CD4-positive, alpha-beta T cell (primary cell): ENCODE measurements at regions not wholly inside any gene's neighbourhood (a gene's known extent, or its start where the extent isn't known, plus 50 kb on each side); places are given as distances from the start of the nearest gene placed in this dataset.

Experiments
- ATAC-seq: fragments of 200-7000 bp; cut with Tn5 transposase; one replicate; pipeline ENCODE4 v1.10.0; 2022; ENCODE audit warnings: mild to moderate bottlenecking; ENCODE audit not compliant: poor library complexity
- CTCF ChIA-PET: fragments of 350-600 bp; sonication (Branson Sonifier 250); formaldehyde crosslinking; loops from one replicate; lab custom pipeline; 2021; ENCODE audit warnings: antibody characterized with exemption, inconsistent platforms; lab: Charles Lee
- POLR2A ChIA-PET: fragments of 350-600 bp; sonication (Branson Sonifier 250); formaldehyde crosslinking; loops from one replicate; lab custom pipeline; 2021; ENCODE audit warnings: antibody characterized with exemption, inconsistent platforms; lab: Charles Lee
- DNase-seq, 14 experiments: peaks; one replicate each; pipeline ENCODE4 v3.0.0-alpha.2; 2013 to 2020; ENCODE audit warnings: mixed read lengths in 2 of 14
- H3K27ac ChIP-seq, 2 donors: one replicate each; pipeline versions ENCODE4 v1.5.1 to v1.7.0; 2013; ENCODE audit warnings: low read length in 2 of 2, low read depth in 1 of 2, mild to moderate bottlenecking in 1 of 2
- H3K27me3 ChIP-seq, 2 experiments: 1 replicate in 1 of 2; 2 replicates in 1 of 2; pipeline versions ENCODE4 v1.6.1 to v1.7.0; 2013; ENCODE audit warnings: low read length in 2 of 2, control low read depth in 1 of 2, mild to moderate bottlenecking in 1 of 2, moderate library complexity in 1 of 2; ENCODE audit not compliant: insufficient read depth in 2 of 2, control insufficient read depth in 1 of 2
- H3K36me3 ChIP-seq: one replicate; pipeline ENCODE4 v1.6.1; 2013; ENCODE audit warnings: low read length, control low read depth; ENCODE audit not compliant: insufficient read depth
- H3K4me1 ChIP-seq: one replicate; pipeline ENCODE4 v1.6.1; 2013; ENCODE audit warnings: low read length, control low read depth; ENCODE audit not compliant: insufficient read depth
- H3K4me3 ChIP-seq: one replicate; pipeline ENCODE4 v1.5.1; 2013; ENCODE audit warnings: mild to moderate bottlenecking, low read length, moderate library complexity
- H3K9me3 ChIP-seq, 2 experiments: 1 replicate in 1 of 2; 2 replicates in 1 of 2; pipeline versions ENCODE4 v1.6.1 to v1.7.0; 2013; ENCODE audit warnings: low read length in 2 of 2, mild to moderate bottlenecking in 2 of 2, control low read depth in 1 of 2, moderate library complexity in 1 of 2; ENCODE audit not compliant: control insufficient read depth in 1 of 2, insufficient read depth in 1 of 2
- H3K27ac Mint-ChIP-seq: one replicate; pipeline ENCODE4 v1.8.0; 2020; ENCODE audit warnings: mixed read lengths
- H3K27me3 Mint-ChIP-seq: one replicate; pipeline ENCODE4 v1.8.0; 2021; ENCODE audit warnings: mixed read lengths
- H3K36me3 Mint-ChIP-seq: one replicate; pipeline ENCODE4 v1.8.0; 2021; ENCODE audit warnings: low read depth, mixed read lengths
- H3K4me1 Mint-ChIP-seq: one replicate; pipeline ENCODE4 v1.8.0; 2021; ENCODE audit warnings: low read depth, mixed read lengths
- H3K4me3 Mint-ChIP-seq: one replicate; pipeline ENCODE4 v1.8.0; 2020; ENCODE audit warnings: mild to moderate bottlenecking, mixed read lengths
- H3K9me3 Mint-ChIP-seq: one replicate; pipeline ENCODE4 v1.8.0; 2020; ENCODE audit warnings: mixed read lengths
- intact Hi-C, 2 experiments: fragments of 100-400 bp; cut with DNase I in 1 of 2; cut with micrococcal nuclease in 1 of 2; formaldehyde crosslinking; loops; one replicate each; pipeline versions ENCODE4 v1.15.1 to v1.9.0; 2023 to 2025; cut with DNase I, micrococcal nuclease
- TF ChIP-seq, protein P1 (sequence below): fragments of 200-600 bp; IDR thresholded peaks from one replicate; pipeline ENCODE4 v1.8.0; 2022; ENCODE audit warnings: antibody characterized with exemption, mild to moderate bottlenecking

DNA sequence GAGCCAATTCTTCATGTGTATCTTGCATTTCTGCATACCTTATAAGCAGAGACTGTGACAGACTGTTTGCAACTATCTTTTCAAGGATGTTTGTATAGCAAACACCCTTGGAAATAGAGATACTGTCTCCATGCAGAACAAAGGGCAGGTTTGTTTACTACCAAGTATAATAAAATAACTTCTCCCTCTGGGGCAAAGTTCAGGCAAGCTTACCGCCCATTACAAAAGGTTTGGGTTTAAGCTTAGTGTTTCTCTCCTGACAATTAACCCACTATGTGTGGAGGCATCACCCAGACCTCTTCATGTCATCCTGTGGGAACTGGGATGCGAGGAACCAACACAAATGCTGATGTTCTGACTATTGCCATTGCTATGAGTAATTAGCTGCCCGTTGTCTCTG lies 479.1 kb upstream of the ZMIZ1 start:
- Histone ChIP-seq H3K9me3 (no peaks in the 10 kb centered on the region), H3K4me1 (no peaks in the 10 kb centered on the region), H3K27me3 (no peaks in the 10 kb centered on the region), H3K4me3 (no peak overlapping the region), H3K36me3 (no peaks in the 10 kb centered on the region), H3K27ac (no peak overlapping the region)
- no peak for DNase-seq
- no peak overlapping the region for H3K4me3 Mint-ChIP-seq
- H3K9me3 Mint-ChIP-seq, result no peaks in the 10 kb centered on the region
- no peaks in the 10 kb centered on the region for H3K4me1 Mint-ChIP-seq
- CTCF ChIA-PET, result no interaction called here
- no peak overlapping the region for H3K27ac Mint-ChIP-seq
- no peak for ATAC-seq
- POLR2A ChIA-PET, result no interaction called here
- H3K27me3 Mint-ChIP-seq, result no peaks in the 10 kb centered on the region
- TF ChIP-seq, protein P1, sequence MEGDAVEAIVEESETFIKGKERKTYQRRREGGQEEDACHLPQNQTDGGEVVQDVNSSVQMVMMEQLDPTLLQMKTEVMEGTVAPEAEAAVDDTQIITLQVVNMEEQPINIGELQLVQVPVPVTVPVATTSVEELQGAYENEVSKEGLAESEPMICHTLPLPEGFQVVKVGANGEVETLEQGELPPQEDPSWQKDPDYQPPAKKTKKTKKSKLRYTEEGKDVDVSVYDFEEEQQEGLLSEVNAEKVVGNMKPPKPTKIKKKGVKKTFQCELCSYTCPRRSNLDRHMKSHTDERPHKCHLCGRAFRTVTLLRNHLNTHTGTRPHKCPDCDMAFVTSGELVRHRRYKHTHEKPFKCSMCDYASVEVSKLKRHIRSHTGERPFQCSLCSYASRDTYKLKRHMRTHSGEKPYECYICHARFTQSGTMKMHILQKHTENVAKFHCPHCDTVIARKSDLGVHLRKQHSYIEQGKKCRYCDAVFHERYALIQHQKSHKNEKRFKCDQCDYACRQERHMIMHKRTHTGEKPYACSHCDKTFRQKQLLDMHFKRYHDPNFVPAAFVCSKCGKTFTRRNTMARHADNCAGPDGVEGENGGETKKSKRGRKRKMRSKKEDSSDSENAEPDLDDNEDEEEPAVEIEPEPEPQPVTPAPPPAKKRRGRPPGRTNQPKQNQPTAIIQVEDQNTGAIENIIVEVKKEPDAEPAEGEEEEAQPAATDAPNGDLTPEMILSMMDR, result no peak
- intact Hi-C loops, result no loop called here
- no peaks in the 10 kb centered on the region for H3K36me3 Mint-ChIP-seq

- H3K4me1 Mint-ChIP-seq, result no peaks in the 10 kb centered on the region
- H3K27me3 Mint-ChIP-seq, result no peaks in the 10 kb centered on the region
- ATAC-seq (no peak), DNase-seq (no peak)
- H3K4me3 Mint-ChIP-seq, result no peak overlapping the region
- Histone ChIP-seq H3K9me3 (no peaks in the 10 kb centered on the region), H3K27ac (no peak overlapping the region), H3K27me3 (peaks cover 0 to 5% of the 10 kb centered on the region in 2 experiments), H3K4me1 (no peaks in the 10 kb centered on the region), H3K4me3 (no peak overlapping the region), H3K36me3 (no peaks in the 10 kb centered on the region)
- no peaks in the 10 kb centered on the region for H3K36me3 Mint-ChIP-seq
- no peak overlapping the region for H3K27ac Mint-ChIP-seq
- intact Hi-C loops, result no loop called here
- H3K9me3 Mint-ChIP-seq, result no peaks in the 10 kb centered on the region
- POLR2A ChIA-PET, result no interaction called here
- TF ChIP-seq, protein P1, result no peak
- CTCF ChIA-PET, result no interaction called here
Measured at GRCh38 chr10:78591066-78591465, 477.7 kb upstream of the ZMIZ1 start.

DNA sequence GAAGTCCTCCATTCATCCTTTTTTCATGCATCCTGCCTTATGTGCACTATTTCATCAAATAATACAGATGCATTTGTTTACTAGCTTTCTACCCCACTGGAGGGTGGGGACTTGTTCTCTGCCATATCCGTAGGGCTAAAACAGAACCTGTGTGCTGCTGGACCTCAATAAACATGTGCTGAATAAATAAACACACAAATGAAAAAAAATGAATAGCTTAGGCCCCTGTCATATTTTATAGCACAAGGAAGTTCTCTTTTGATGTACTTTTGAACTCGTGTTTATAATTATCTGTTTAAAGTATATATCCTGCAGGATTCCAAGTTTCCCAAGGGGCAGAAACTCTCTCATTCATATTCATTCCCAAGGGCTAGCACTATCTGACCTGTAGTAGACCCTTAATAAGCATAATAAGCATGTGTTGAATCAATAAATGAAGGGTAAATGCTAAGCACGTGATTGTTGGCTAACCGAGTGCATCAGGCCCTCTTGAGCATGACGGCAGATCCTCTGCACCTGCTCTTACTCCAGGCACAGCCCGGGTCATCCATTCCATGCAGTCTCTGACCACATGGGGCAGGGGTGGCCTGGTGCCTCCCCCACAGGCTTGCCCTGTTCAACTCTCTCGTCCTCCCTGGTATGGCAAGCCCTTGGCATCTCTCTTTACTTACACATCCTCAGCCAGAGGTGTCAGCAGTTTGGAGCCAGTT lies 474.1 kb upstream of the ZMIZ1 start:
- no peak overlapping the region for H3K4me3 Mint-ChIP-seq
- TF ChIP-seq, protein P1, result no peak
- POLR2A ChIA-PET, result no interaction called here
- H3K4me1 Mint-ChIP-seq, result no peaks in the 10 kb centered on the region
- Histone ChIP-seq H3K4me3 (no peak overlapping the region), H3K36me3 (no peaks in the 10 kb centered on the region), H3K27ac (no peak overlapping the region), H3K4me1 (no peaks in the 10 kb centered on the region), H3K9me3 (no peaks in the 10 kb centered on the region), H3K27me3 (peaks cover 0 to 5% of the 10 kb centered on the region in 2 experiments)
- H3K27me3 Mint-ChIP-seq, result peaks cover 9% of the 10 kb centered on the region
- DNase-seq, result no peak
- no peak overlapping the region for H3K27ac Mint-ChIP-seq
- CTCF ChIA-PET, result no interaction called here
- ATAC-seq, result no peak
- intact Hi-C loops, result loop anchor here in 1 of 2 experiments (5.0 kb wide), 1 partner anchor 603 kb away; no protein-coding TSS in a partner anchor
- H3K36me3 Mint-ChIP-seq, result no peaks in the 10 kb centered on the region
- no peaks in the 10 kb centered on the region for H3K9me3 Mint-ChIP-seq
